ENCODE measurements at regions not wholly inside any gene's neighbourhood (a gene's known extent, or its start where the extent isn't known, plus 50 kb on each side); places are given as distances from the start of the nearest gene placed in this dataset.

DNA sequence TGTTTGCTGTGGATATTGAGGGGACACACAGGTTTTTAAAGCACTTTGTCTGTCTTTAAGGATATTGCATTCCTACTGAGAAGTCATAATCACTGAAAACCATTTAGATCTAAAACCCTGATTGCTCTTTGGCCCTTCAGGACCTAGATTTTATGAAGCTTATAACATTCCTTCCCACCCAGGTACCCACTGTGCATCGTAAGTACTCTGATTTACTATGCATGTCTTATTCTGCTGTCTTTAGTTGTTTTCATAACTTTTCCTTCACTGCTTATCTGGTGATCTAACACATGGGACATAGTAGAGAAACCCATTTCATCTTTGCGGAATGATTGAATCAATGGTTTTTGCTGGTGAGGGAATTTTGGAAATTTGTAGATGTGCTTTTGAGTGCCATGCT is 247.0 kb upstream of the RARB start:
- BruUV-seq (replicated peaks) = no TSS peak
- ATAC-seq = no peak
- no peak for DNase-seq (ENCODE audit: low read depth, low spot score)
- CTCF ChIA-PET = no interaction called here
- H3K27ac ChIP-seq (ENCODE audit: low read length) = no peak overlapping the region
- no peaks in the 10 kb centered on the region for H3K9me3 ChIP-seq (ENCODE audit: control insufficient read depth, insufficient read depth, low read depth, low read length)
- no peaks in the 10 kb centered on the region for H3K36me3 ChIP-seq (ENCODE audit: control insufficient read depth, insufficient read depth, low read length)
- H3K27me3 ChIP-seq (ENCODE audit: control insufficient read depth, insufficient read depth, low read length) = no peaks in the 10 kb centered on the region
- TF ChIP-seq, protein P1, sequence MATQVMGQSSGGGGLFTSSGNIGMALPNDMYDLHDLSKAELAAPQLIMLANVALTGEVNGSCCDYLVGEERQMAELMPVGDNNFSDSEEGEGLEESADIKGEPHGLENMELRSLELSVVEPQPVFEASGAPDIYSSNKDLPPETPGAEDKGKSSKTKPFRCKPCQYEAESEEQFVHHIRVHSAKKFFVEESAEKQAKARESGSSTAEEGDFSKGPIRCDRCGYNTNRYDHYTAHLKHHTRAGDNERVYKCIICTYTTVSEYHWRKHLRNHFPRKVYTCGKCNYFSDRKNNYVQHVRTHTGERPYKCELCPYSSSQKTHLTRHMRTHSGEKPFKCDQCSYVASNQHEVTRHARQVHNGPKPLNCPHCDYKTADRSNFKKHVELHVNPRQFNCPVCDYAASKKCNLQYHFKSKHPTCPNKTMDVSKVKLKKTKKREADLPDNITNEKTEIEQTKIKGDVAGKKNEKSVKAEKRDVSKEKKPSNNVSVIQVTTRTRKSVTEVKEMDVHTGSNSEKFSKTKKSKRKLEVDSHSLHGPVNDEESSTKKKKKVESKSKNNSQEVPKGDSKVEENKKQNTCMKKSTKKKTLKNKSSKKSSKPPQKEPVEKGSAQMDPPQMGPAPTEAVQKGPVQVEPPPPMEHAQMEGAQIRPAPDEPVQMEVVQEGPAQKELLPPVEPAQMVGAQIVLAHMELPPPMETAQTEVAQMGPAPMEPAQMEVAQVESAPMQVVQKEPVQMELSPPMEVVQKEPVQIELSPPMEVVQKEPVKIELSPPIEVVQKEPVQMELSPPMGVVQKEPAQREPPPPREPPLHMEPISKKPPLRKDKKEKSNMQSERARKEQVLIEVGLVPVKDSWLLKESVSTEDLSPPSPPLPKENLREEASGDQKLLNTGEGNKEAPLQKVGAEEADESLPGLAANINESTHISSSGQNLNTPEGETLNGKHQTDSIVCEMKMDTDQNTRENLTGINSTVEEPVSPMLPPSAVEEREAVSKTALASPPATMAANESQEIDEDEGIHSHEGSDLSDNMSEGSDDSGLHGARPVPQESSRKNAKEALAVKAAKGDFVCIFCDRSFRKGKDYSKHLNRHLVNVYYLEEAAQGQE (IDR thresholded peaks at IDR 0.05; ENCODE audit: insufficient read depth in 1 of 2, low read depth in 2 of 2, low read length in 1 of 2) = no peak
- TF ChIP-seq, protein P2, sequence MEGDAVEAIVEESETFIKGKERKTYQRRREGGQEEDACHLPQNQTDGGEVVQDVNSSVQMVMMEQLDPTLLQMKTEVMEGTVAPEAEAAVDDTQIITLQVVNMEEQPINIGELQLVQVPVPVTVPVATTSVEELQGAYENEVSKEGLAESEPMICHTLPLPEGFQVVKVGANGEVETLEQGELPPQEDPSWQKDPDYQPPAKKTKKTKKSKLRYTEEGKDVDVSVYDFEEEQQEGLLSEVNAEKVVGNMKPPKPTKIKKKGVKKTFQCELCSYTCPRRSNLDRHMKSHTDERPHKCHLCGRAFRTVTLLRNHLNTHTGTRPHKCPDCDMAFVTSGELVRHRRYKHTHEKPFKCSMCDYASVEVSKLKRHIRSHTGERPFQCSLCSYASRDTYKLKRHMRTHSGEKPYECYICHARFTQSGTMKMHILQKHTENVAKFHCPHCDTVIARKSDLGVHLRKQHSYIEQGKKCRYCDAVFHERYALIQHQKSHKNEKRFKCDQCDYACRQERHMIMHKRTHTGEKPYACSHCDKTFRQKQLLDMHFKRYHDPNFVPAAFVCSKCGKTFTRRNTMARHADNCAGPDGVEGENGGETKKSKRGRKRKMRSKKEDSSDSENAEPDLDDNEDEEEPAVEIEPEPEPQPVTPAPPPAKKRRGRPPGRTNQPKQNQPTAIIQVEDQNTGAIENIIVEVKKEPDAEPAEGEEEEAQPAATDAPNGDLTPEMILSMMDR (IDR thresholded peaks at IDR 0.05) = no peak
- TF ChIP-seq TCF7L2 (IDR thresholded peaks at IDR 0.05; ENCODE audit: low read depth, low read length) (no peak), POLR2AphosphoS5 (IDR thresholded peaks at IDR 0.05; ENCODE audit: low read depth, low read length) (no peak), SIN3A (IDR thresholded peaks at IDR 0.05; ENCODE audit: borderline replicate concordance, insufficient read depth, low read depth, low read length) (no peak)
- intact Hi-C loops (cut with micrococcal nuclease; ENCODE audit: unreplicated experiment) (no loop called here), in situ Hi-C loops (cut with HindIII; ENCODE audit: low pct_unique_long_range_greater_than_20kb, low sequenced_read_pairs) (no loop called here)
- POLR2A ChIA-PET = no interaction called here
- H3K4me3 ChIP-seq (ENCODE audit: low read depth in 2 of 2, low read length in 2 of 2) = no peak overlapping the region
- H3K4me1 ChIP-seq (ENCODE audit: control insufficient read depth, insufficient read depth, low read length) = no peaks in the 10 kb centered on the region

DNA sequence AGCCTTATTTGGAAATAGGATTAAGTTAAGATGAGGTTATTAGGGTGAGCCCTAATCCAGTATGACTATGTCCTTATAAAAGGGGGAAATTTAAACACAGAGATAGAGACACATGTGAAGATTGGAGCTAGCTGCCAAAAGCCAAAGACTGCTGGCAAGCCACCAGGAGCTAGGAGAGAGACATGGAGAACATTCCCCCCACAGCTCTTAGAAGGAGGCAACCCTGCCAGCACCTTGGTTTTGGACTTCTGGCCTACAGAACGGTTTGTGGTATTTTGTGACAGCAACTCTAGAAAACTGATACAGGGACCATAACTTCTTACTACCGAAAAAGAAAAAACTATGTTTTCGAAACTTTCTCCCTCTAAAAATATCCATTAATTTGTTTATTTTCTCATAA is 245.3 kb upstream of the RARB start:
- Histone ChIP-seq H3K4me3 (ENCODE audit: low read depth in 2 of 2, low read length in 2 of 2) (no peak overlapping the region), H3K27ac (ENCODE audit: low read length) (no peak overlapping the region), H3K4me1 (ENCODE audit: control insufficient read depth, insufficient read depth, low read length) (no peaks in the 10 kb centered on the region), H3K9me3 (ENCODE audit: control insufficient read depth, insufficient read depth, low read depth, low read length) (no peaks in the 10 kb centered on the region), H3K36me3 (ENCODE audit: control insufficient read depth, insufficient read depth, low read length) (no peaks in the 10 kb centered on the region), H3K27me3 (ENCODE audit: control insufficient read depth, insufficient read depth, low read length) (no peaks in the 10 kb centered on the region)
- POLR2A ChIA-PET = no interaction called here
- BruUV-seq (replicated peaks) = no TSS peak
- DNase-seq (ENCODE audit: low read depth, low spot score) (no peak), ATAC-seq (no peak)
- CTCF ChIA-PET = no interaction called here
- TF ChIP-seq, protein P2 (IDR thresholded peaks at IDR 0.05) = no peak
- TF ChIP-seq SIN3A (IDR thresholded peaks at IDR 0.05; ENCODE audit: borderline replicate concordance, insufficient read depth, low read depth, low read length) = no peak
- TF ChIP-seq, protein P1 (IDR thresholded peaks at IDR 0.05; ENCODE audit: insufficient read depth in 1 of 2, low read depth in 2 of 2, low read length in 1 of 2) = no peak
- TF ChIP-seq TCF7L2 (IDR thresholded peaks at IDR 0.05; ENCODE audit: low read depth, low read length) = no peak
- no peak for TF ChIP-seq POLR2AphosphoS5 (IDR thresholded peaks at IDR 0.05; ENCODE audit: low read depth, low read length)
- intact Hi-C loops (cut with micrococcal nuclease; ENCODE audit: unreplicated experiment) (no loop called here), in situ Hi-C loops (cut with HindIII; ENCODE audit: low pct_unique_long_range_greater_than_20kb, low sequenced_read_pairs) (no loop called here)
